COLO668 (cell line): ENCODE measurements at regions not wholly inside any gene's neighbourhood (a gene's known extent, or its start where the extent isn't known, plus 50 kb on each side); places are given as distances from the start of the nearest gene placed in this dataset.
"Not testable (repeated sequence)": the region's sequence is repeated elsewhere in the genome, so short reads cannot be mapped to it uniquely, and the experiment has no call there.

Experiments used
- DNase-seq: peaks from one replicate; lab custom pipeline; 2025; ENCODE audit not compliant: unreplicated experiment; lab: John Stamatoyannopoulos, UW

DNA sequence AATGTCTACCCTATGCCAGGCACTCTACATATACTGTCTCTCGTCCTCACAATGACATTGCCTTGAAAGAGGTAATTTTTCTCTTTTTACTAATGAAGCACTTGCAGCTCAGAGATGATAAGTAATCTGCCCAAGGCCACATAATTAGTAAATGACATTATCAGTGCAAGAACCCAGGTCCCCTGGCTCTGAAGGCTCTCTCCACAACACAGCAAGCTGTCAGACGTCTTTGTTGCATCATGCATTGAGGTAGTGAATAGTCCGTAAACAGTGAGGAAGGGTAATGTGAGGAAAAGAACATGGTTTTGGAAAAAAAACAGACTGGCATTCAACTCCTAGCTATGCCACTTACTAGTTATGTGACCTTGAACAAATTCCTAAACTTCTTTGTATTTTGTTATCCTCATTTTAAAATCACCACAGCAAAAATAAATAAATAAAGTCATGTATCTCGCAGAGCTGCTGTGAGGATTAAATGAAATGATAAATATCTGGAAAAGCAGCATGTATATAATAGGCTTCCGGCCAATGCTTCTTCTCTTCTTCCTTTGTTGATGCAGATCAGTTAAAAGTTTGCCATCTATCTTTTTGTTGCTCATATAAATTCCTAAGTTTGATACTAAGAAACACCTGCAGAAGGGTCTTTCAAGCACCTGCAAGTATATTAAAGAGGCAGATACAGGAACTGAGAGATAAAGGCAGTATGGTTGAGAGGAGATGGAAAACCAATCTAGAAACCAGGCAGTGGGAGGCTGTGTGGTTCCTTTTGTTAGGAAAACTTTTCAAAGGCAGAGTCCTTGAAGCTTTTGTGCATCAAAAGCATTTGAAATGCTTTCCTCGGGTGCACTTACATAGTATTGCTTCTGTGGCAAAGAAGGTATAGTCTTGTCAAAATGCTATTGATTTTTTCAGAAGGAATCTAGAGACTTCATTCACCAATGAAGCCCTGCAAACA lies 82.8 kb downstream of the BTG1 start:
- DNase-seq = no peak

GRCh38 chr12:92061061-92061460 lies 84.6 kb downstream of the BTG1 start:
- DNase-seq = no peak

DNA sequence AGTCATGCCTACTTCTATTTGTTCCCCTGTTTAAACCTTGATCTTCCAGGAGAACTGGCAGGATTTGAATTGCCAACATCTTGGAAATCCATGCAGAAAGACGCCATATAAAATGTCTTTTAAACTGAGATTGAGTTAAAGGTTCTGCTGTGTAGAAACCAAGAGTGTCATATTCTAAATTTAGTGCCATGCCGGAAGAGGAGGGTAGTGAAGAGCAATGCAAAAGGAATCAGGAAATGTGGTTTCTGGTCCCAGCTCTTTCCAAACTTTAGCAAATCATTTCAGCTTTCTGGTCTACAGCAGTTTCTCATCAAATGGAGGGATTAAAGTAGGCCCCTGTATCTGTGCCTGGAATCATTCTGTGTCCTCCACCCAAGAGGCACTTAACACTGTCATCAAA lies 85.7 kb downstream of the BTG1 start:
- no peak for DNase-seq

- no peak for DNase-seq
These were observed 87.0 kb downstream of the BTG1 start for GRCh38 chr12:92058664-92059063.

DNA sequence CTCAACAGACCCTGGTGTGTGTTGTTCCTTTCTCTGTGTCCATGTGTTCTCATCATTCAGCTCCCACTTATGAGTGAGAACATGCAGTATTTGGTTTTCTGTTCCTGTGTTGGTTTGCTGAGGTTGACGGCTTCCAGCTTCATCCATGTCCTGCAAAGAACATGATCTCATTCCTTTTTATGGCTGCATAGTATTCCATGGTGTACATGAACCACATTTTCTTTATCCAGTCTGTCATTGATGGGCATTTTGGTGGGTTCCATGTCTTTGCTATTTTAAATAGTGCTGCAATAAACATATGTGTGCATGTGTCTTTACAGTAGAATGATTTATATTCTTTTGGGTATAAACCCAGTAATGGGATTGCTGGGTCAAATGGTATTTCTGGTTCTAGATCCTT lies 88.9 kb downstream of the BTG1 start:
- not testable (repeated sequence) for DNase-seq

- DNase-seq = no peak
These were observed 89.4 kb downstream of the BTG1 start for GRCh38 chr12:92056290-92056689.

DNA sequence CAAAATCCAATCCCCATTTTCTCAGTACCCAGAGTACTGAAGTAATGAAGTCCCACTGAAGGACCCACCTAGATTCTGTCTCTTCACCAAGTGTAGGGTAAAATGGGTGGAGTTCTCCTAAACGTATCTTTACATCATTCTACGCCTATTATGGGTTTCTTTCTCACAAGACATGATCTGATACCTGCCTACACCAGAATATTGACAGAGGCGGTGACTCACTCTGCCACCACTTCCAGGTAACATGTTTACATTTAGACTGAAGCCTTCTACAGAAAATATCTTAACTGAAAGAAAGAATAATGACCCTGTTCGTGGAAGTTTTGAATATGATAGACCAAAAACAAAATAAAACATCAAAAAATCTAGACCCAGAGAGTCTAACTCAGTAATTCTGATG lies 89.8 kb downstream of the BTG1 start:
- no peak for DNase-seq

DNA sequence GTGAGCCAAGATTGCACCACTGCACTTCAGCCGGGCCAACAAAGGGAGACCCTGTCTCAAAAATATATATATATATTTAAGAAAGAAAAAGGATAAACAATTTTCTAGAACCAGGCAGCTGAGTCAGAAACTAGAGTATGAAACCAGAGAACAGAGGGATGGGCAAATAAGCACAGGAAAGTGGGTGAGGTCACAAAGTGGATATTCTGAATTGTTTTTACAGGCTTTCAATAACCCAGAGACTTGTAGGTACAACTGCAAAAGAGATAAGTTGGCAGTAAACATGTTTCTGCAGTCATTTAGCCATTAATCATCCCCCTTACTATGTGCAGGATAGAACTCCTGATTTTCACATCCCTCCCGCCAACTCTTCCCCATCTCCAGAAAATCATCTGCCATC lies 94.2 kb downstream of the BTG1 start:
- DNase-seq = no peak

GRCh38 chr12:92049403-92049802 lies 96.2 kb downstream of the BTG1 start:
- DNase-seq = no peak

- DNase-seq = no peak
These were observed 98.2 kb downstream of the BTG1 start for GRCh38 chr12:92047393-92047826.

DNA sequence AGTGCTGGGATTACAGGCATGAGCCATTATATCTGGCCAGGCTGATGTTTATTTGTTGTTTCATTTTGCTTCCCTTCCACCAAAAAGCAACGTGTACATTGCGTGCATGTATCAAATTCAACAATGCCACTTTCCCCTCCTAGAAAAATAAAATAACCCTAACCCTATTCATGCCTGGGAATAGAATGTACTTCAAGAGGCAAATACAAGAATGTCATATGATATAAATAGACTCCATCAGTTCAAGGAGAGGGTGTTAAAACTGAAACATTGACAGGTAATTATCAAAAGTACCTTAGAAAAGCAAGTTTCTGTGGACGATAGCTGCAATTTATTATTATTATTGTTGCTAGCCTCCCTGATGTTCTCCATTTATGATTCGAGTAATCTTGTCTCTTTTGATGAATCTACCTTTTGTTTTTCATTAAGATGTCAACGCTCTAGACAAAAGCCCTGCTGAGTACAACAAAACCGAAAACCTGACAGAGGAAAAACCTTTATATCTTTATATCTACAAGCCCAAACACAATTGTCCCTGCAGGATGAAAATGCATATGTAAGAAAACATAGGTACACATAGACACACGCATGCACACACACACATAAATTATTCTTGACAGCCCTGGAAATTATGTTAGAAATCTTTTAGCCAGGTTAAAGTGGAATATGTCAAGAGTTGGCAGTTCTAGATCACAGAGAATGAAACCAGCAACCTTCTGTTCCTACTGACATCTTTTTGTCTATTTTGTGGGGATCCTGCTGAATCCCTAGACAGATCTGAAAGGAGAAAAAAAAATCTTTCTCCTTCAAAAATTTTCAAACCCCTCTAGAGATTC lies 98.9 kb downstream of the BTG1 start:
- DNase-seq = no peak

DNA sequence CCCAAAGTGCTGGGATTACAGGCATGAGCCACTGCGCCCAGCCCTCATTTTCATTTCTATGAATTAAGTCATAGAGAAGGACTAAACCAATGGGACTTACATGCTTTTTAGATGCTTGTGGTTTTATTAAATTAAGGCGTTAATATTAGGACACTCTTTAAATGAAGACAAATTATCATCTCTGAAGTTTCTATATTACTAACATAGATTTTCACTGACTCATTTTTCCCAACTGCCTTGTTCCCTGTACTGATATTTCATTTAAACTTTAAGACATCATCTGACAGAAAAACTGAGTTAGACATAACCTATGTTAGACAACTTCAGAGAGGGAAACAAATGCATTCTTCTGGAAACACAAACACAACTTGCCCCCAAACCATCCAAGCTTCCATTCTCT lies 99.8 kb downstream of the BTG1 start:
- DNase-seq = no peak

GRCh38 chr12:92044435-92044834 lies 101.2 kb downstream of the BTG1 start:
- DNase-seq = no peak

DNA sequence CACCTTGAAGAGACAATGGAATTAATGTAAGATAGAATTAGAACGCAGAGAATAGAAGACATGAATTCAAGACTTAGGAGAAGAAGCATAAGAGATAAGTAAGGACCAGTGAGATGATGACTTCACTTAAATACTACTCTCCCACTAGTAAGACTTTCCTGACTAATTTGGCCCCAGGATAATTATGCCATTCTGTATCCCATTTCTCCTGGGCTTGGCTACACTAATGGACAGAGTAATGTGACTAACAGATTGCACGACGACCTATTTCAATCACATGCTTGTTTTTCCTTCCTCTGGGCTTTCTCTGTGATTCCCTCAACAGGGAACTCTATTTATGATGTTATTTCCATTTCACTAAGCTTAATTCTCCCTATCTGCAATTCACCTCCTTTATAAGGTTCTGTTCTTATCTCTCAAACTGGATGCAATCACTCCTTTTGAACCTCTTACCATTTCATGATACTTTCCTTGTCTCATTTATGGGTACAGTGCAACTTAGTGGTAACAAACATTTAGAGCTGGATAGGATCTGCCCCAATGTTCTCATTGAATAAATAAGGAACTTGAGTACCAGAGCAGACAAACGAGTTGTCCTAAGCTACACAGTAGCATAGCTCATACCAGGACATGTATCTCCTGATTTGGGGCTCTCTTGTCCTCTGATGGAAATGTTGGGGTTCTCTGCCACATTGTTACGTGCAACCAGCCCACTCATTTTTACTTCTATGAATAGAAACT lies 102.7 kb downstream of the BTG1 start:
- DNase-seq = no peak

DNA sequence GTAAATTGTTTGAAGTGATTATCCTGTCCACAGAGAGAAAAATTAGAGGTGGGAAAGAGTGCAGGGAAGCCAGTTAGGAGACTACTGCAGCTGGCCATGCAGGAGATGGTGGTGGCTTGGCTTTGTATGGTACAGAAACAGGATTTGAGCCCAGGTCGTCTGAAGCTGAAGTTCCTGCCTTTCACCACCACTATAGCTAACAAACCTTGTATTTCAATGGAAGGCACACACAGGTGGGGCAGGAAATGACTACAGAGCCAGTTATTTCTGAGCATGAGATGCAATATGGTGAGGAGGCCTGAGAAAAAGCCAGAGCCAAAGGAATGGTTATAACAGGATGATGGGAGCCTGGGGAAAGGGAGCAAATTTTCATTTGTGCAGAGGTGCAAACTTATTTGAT lies 103.9 kb downstream of the BTG1 start:
- no peak for DNase-seq

DNA sequence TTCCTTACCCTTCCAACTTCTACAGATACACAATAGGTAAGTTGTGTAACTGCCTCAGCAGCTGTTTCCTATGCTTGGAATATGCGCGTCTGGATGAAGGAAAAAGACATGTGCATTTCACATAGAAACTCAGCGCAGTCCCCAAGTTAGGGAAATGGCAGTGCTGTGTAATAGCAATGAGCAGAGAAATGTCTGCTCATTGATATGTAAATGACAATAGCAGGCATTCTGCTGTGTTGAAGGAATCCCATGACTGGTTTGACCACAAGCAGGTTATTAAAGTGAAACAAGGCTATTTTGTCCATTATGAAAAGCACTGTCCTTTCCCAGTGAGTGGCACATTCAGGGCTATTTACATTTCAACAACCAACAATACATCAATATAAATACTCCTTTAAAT lies 106.6 kb downstream of the BTG1 start:
- DNase-seq = no peak

GRCh38 chr12:92038476-92038875 lies 107.2 kb downstream of the BTG1 start:
- no peak for DNase-seq

- DNase-seq = no peak
These were observed 108.7 kb downstream of the BTG1 start for GRCh38 chr12:92036771-92037453.

- DNase-seq = no peak
These were observed 109.5 kb downstream of the BTG1 start for GRCh38 chr12:92036061-92036620.

DNA sequence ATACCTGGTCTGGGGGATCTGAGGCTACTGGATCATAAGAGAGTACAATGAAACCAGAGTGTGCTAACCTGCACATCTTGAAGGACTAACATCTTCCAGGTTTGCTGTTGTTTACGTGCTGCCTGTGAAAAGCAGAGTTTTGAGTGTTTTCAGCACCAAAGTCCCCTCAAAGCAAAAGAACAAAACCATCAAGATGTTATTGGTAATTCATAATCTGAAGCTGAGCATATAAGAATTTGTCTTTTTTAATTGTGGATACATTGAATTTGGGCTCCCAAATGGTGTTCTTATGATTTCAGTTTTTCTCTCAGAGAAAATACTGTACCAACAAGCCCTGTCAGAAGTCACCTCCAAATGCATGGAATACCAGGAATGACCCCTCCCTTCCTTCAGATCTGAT lies 110.2 kb downstream of the BTG1 start:
- DNase-seq = no peak
